ENCODE measurements at regions not wholly inside any gene's neighbourhood (a gene's known extent, or its start where the extent isn't known, plus 50 kb on each side); places are given as distances from the start of the nearest gene placed in this dataset.

DNA sequence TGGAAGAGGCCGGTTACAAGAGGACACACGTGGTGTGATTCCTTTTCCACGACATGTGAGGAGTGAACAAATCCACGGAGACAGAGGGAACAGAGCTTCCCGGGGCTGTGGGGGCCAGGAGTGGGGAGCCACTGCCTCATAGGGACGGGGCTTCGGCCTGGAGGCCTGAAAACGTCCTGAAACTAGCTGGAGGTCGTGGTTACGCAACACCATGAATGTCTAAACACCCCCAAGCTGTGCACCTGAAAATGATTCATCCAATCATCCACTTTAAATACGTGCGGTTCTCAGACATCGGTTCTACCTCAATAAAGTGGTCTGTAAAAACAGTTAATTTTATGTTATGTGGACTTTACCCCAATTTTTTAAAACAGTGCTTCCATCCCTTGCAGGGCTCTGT is 65.3 kb upstream of the PPP1R26 start:
- Histone ChIP-seq H3K27ac (ENCODE audit: low read length) (no peak overlapping the region), H3K4me3 (ENCODE audit: low read length) (no peak overlapping the region), H3K36me3 (ENCODE audit: control insufficient read depth, insufficient read depth, low read length) (no peaks in the 10 kb centered on the region), H3K27me3 (ENCODE audit: control insufficient read depth, insufficient read depth, low read length) (no peaks in the 10 kb centered on the region), H3K4me1 (ENCODE audit: control insufficient read depth, insufficient read depth, low read length) (no peaks in the 10 kb centered on the region), H3K9me3 (ENCODE audit: control insufficient read depth, insufficient read depth, low read length) (no peaks in the 10 kb centered on the region)
- WGBS (ENCODE audit: insufficient coverage, insufficient read length), result no CpG with 5 or more reads among the region's 13 CpGs
- DNase-seq (ENCODE audit: low read depth, low spot score), result no peak

DNA sequence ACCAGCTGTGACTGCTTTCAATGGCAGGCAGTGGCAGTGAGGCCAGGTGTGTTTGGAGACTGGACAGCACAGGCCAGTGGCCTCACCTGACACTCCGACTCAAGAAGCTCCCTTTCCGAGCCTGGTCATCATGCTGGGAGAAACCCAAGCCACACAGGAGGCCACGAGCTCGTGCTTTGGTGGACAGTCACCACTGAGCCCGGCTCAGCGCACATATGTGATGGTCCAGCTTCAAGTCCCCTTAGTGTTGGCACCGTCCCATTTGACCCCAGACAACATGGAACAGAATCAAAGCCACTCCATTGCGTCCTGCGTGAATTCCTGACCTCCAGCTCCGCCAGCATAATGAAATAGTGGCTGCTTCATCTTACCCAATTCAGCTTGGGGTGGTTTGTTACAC is 64.0 kb upstream of the PPP1R26 start:
- Histone ChIP-seq H3K4me1 (ENCODE audit: control insufficient read depth, insufficient read depth, low read length) (no peaks in the 10 kb centered on the region), H3K27ac (ENCODE audit: low read length) (no peak overlapping the region), H3K27me3 (ENCODE audit: control insufficient read depth, insufficient read depth, low read length) (no peaks in the 10 kb centered on the region), H3K4me3 (ENCODE audit: low read length) (no peak overlapping the region), H3K9me3 (ENCODE audit: control insufficient read depth, insufficient read depth, low read length) (no peaks in the 10 kb centered on the region), H3K36me3 (ENCODE audit: control insufficient read depth, insufficient read depth, low read length) (no peaks in the 10 kb centered on the region)
- no peak for DNase-seq (ENCODE audit: low read depth, low spot score)
- WGBS (ENCODE audit: insufficient coverage, insufficient read length), result no CpG with 5 or more reads among the region's 10 CpGs

DNA sequence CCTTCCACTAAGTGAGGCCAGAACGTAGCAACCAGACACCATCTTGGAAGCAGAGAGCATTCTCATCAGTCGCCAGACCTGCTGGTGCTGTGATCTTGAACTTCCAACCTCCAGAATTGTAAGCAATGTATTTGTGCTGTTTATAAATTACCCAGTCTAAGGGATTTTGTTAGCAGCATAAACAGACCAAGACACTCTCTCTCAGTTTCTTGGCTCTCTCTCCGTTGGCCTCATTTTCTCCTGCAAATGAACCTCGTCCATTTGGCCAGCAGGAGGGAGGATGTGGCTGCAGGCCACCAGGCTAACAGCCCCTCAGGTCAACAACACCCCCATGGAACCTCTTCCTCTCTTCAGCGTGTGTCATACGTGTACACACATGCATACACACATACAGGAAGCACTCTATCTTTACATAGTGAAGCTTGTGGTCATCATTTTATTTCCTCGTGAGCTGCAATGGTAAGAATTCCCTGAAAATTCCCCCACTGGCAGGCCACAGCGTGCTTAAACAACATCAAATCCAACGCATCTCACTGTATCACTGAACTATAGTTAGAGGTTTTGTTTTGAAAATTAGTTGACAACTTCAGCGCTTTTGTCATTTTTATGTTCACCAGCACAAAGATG is 62.8 kb upstream of the PPP1R26 start:
- Histone ChIP-seq H3K4me1 (ENCODE audit: control insufficient read depth, insufficient read depth, low read length) (no peaks in the 10 kb centered on the region), H3K9me3 (ENCODE audit: control insufficient read depth, insufficient read depth, low read length) (no peaks in the 10 kb centered on the region)
- no CpG with 5 or more reads among the region's 10 CpGs for WGBS (ENCODE audit: insufficient coverage, insufficient read length)

DNA sequence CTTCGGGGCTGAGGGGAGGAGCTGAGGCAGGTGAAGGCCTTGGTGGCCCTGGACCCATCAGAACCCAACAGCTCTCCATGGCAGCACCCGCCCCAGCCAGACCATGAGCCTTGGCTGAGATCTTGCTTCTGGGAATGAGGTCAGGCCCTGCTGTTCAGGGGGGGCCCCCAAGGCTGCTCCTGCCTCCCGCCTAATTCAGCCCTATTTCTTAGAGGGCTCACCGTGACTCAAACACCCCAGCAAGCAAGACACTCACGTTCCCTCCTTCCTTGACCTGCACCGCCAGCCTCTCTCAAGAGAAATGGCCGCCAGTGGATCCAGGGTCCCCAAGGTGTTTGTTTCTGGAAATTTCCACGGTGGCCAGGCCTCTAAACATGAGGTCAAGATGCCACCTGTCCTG is 61.4 kb upstream of the PPP1R26 start:
- no peak overlapping the region for H3K27ac ChIP-seq (ENCODE audit: low read length)
- no peaks in the 10 kb centered on the region for H3K27me3 ChIP-seq (ENCODE audit: control insufficient read depth, insufficient read depth, low read length)
- no peak for DNase-seq (ENCODE audit: low read depth, low spot score)
- WGBS (ENCODE audit: insufficient coverage, insufficient read length), result no CpG with 5 or more reads among the region's 8 CpGs
- no peaks in the 10 kb centered on the region for H3K9me3 ChIP-seq (ENCODE audit: control insufficient read depth, insufficient read depth, low read length)
- no peaks in the 10 kb centered on the region for H3K36me3 ChIP-seq (ENCODE audit: control insufficient read depth, insufficient read depth, low read length)
- no peak overlapping the region for H3K4me3 ChIP-seq (ENCODE audit: low read length)
- H3K4me1 ChIP-seq (ENCODE audit: control insufficient read depth, insufficient read depth, low read length), result no peaks in the 10 kb centered on the region; the same call in 1 of the 2 replicates

More for the DNA sequence above, 62.8 kb upstream of the PPP1R26 start:
- H3K4me3 ChIP-seq (ENCODE audit: low read length), result no peak overlapping the region
- no peaks in the 10 kb centered on the region for H3K36me3 ChIP-seq (ENCODE audit: control insufficient read depth, insufficient read depth, low read length)
- H3K27me3 ChIP-seq (ENCODE audit: control insufficient read depth, insufficient read depth, low read length), result no peaks in the 10 kb centered on the region
- no peak overlapping the region for H3K27ac ChIP-seq (ENCODE audit: low read length)
- DNase-seq (ENCODE audit: low read depth, low spot score), result no peak

DNA sequence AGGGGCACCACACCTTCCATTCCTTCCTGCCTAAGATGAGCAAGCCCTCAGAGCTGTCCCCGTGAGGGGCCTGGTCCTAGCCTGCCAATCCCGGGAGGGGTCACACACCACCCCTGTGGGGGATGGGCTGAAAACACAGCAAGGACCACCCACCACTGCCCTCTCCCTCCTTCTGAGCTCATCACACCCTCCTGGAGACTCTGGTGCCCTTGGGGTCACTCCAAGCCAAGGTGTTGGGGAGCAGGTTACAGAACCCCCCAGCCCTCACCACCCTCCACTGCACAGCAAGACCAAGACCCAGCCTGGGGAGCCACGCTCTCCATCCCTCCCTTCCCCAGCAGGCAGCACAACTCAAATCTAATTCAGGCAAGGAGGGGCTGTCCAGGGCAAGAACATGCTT is 60.5 kb upstream of the PPP1R26 start:
- H3K27ac ChIP-seq (ENCODE audit: low read length), result no peak overlapping the region
- no peak for DNase-seq (ENCODE audit: low read depth, low spot score)
- H3K36me3 ChIP-seq (ENCODE audit: control insufficient read depth, insufficient read depth, low read length), result no peaks in the 10 kb centered on the region
- H3K4me1 ChIP-seq (ENCODE audit: control insufficient read depth, insufficient read depth, low read length), result no peaks in the 10 kb centered on the region; the same call in 1 of the 2 replicates
- no CpG with 5 or more reads among the region's 3 CpGs for WGBS (ENCODE audit: insufficient coverage, insufficient read length)
- H3K9me3 ChIP-seq (ENCODE audit: control insufficient read depth, insufficient read depth, low read length), result no peaks in the 10 kb centered on the region
- no peak overlapping the region for H3K4me3 ChIP-seq (ENCODE audit: low read length)
- no peaks in the 10 kb centered on the region for H3K27me3 ChIP-seq (ENCODE audit: control insufficient read depth, insufficient read depth, low read length)

DNA sequence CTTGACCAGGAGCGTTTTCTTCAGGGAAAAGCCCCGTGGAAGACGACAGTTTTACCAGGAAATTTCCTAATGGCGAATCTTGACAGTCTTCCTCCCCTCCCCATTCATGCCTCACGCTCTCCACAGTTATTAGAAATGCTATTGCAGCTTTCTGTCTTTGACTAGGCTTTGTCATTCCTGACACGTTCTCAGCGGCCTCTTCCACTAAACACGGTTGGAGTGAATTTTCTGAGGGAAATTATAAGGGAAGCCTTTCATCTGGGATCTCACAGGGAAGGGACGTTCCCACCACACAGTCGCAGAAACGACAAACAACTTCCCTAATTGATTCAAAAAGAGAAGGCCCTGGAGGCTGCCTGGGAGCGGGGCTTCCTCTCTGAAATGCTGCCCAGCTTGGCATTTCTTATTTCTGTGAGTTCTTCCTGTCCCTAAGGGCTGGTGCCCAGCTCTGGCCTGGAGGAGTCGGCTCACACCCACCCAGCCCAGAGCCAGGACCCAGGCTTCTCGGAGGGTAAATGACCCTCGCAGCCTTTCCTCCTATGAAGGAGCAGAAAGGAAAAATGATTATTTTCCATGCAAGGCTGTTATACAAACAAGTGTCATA is 57.1 kb upstream of the PPP1R26 start:
- DNase-seq (ENCODE audit: low read depth, low spot score), result no peak
- Histone ChIP-seq H3K9me3 (ENCODE audit: control insufficient read depth, insufficient read depth, low read length) (no peaks in the 10 kb centered on the region), H3K4me1 (ENCODE audit: control insufficient read depth, insufficient read depth, low read length) (no peaks in the 10 kb centered on the region; the same call in 1 of the 2 replicates), H3K27me3 (ENCODE audit: control insufficient read depth, insufficient read depth, low read length) (no peaks in the 10 kb centered on the region), H3K27ac (ENCODE audit: low read length) (no peak overlapping the region), H3K36me3 (ENCODE audit: control insufficient read depth, insufficient read depth, low read length) (no peaks in the 10 kb centered on the region), H3K4me3 (ENCODE audit: low read length) (no peak overlapping the region)
- no CpG with 5 or more reads among the region's 15 CpGs for WGBS (ENCODE audit: insufficient coverage, insufficient read length)

DNA sequence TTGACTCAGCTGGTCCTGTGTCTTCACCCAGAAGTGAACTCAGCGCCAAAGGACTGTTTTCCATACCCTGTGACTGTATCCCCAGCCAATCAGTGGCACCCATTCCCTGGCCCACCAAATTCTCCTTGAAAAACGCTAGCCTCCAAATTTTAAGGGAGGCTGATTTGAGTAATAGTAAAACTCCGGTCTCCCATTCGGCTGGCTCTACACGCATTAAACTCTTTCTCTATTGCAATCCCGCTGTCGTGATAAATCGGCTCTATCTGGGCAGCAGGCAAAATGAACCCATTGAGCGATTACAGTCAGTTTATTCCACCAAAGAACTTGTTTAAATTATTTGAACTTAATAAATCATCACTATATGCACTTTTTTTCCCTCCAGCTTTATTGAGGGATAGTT is 55.9 kb upstream of the PPP1R26 start:
- no peaks in the 10 kb centered on the region for H3K27me3 ChIP-seq (ENCODE audit: control insufficient read depth, insufficient read depth, low read length)
- no peak overlapping the region for H3K4me3 ChIP-seq (ENCODE audit: low read length)
- no CpG with 5 or more reads among the region's 9 CpGs for WGBS (ENCODE audit: insufficient coverage, insufficient read length)

More for the DNA sequence above, 55.9 kb upstream of the PPP1R26 start:
- DNase-seq (ENCODE audit: low read depth, low spot score), result no peak
- Histone ChIP-seq H3K9me3 (ENCODE audit: control insufficient read depth, insufficient read depth, low read length) (no peaks in the 10 kb centered on the region), H3K4me1 (ENCODE audit: control insufficient read depth, insufficient read depth, low read length) (no peaks in the 10 kb centered on the region; the same call in 1 of the 2 replicates), H3K36me3 (ENCODE audit: control insufficient read depth, insufficient read depth, low read length) (no peaks in the 10 kb centered on the region), H3K27ac (ENCODE audit: low read length) (no peak overlapping the region)

All from iPS DF 6.9 (cell line).